HuH-7.5 (cell line): ENCODE measurements at regions not wholly inside any gene's neighbourhood (a gene's known extent, or its start where the extent isn't known, plus 50 kb on each side); places are given as distances from the start of the nearest gene placed in this dataset.
"Not testable (repeated sequence)": the region's sequence is repeated elsewhere in the genome, so short reads cannot be mapped to it uniquely, and the experiment has no call there.

Experiments
- DNase-seq: peaks from one replicate; pipeline ENCODE4 v3.0.0; 2011; ENCODE audit warnings: low spot score

- no peak for DNase-seq
Observed at GRCh38 chr5:63205976-63206375, 627.4 kb downstream of the LRRC70 start.

DNA sequence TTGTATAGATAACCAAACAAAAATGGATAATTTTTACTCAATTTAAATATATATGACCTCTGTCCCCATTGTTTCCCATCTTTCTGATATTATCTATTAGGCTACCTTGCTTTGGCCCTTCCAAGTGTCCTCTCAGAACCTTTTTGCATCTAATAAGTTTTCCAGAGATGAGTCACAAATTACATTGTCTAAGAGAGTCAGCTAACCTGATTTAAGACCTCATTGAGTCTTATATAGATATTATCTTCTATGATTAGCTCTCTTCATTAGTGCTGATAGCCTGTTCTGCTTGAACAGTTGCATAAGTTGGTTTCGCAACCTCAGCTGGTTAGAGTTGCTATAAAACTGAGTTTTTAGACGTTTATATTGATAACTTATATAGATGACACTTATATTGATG is 623.1 kb downstream of the LRRC70 start:
- no peak for DNase-seq

DNA sequence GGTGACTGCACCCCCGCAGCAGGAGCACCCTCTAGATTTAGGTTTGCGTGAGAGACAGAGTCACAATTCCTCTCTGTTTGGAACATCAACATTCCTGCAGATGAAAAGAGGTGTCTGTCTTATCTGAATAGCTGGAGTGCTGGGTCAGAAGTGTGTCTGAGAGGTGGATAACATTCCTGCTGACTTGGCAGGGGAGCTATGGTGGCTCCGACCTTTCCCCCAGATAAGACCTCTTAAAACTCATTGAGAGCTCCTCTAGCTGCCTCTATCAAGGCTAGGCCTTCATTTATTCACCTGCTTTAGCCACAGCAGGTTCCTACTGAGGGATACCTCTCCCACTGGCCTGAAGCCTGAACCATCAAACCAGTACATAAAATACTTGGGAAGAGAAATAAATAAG is 615.5 kb downstream of the LRRC70 start:
- DNase-seq: no peak

- DNase-seq: not testable (repeated sequence)
Observed at GRCh38 chr5:63180190-63180589, 601.6 kb downstream of the LRRC70 start.

DNA sequence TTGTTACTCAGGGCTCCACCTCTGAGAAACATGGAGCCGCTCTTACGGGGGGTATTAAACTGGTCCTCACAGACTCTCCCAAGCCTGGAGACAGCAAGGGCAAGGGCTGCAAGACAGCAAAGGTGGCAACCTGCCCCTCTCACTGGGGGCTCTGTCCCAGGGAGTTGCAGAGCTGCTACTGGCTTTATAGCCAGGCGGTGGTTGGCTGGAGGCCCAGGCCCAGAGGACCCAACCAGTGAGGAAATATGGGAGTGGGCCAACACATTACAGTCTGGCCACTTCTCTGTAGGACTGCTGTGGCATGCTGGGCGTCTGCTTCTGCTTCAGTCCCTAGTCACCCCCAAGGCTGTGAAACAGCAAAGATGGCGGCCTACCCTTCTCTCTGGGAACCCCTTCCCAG is 597.2 kb downstream of the LRRC70 start:
- no peak for DNase-seq

DNA sequence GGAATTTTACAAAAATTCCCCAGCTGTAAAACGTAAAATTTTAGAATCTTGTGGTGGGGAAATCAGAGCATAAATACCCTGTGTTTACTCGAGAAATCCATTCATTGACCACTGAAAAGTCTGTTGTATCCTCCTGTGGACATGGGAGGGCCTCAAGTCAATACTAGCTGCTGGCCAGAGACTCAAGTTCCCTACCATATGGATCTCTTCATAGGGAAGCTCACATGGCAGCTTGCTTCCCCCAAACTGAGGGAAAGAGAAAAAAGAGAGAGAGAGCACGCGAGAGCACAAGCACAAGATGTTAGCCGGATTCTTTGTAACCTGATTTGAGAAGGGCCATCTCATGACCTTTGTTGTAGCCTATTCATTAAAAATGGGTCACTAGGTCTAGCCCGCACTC is 591.9 kb downstream of the LRRC70 start:
- DNase-seq: no peak

DNA sequence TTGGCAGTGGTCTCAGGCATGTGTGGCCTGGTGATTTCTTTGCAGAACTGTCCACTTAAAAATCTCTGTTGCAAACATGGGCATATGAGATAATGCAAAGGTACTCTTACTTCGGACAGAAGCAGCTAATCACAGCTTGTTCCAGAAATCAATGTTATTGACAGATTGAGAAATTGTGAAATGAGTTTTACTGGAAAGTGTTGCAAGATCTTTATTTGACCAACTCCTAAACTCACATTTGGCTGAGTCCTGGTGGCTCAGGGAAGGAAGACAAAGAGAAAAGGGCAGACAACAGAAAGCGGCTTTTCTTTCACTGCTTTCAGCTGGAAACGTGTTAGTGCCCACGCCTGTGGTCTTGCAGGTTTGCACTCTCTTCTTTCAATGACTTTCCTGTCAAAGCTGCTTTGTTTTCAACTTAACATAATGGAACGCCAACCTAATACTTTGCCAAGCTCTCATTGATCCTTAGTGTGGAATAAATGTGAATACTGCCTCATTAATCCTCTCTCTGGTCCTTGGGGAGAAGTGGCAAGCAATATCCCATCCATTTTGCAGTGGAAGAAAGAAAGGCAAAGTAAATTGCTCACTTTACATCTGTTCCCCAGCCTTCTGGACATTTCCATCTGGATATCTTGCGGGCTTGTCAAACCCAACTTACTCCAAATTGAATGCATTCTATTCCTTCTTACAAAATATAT is 586.4 kb downstream of the LRRC70 start:
- DNase-seq: no peak

- DNase-seq: no peak
Observed at GRCh38 chr5:63164339-63164738, 585.7 kb downstream of the LRRC70 start.

- no peak for DNase-seq
Observed at GRCh38 chr5:63155310-63155631, 576.7 kb downstream of the LRRC70 start.

- DNase-seq: no peak
Observed at GRCh38 chr5:63154476-63155309, 576.1 kb downstream of the LRRC70 start.

DNA sequence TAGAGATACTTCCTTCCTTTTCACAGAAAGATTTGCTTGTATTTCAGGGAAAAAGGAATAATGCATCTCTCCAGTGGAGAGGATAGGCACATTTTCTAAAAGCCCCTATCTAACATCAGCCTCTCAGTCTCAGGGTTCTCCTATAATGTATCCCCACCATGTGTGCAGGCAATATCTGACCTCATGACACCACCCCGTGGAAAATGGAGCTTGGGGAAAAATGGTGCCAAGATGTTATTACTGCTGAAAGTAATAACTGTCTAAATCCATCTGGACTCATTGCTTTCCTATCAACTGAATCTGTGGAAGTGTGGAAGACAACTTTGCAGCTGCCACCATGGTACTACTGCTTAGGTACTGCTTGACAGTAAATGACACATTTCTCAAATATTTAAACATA is 574.3 kb downstream of the LRRC70 start:
- no peak for DNase-seq

DNA sequence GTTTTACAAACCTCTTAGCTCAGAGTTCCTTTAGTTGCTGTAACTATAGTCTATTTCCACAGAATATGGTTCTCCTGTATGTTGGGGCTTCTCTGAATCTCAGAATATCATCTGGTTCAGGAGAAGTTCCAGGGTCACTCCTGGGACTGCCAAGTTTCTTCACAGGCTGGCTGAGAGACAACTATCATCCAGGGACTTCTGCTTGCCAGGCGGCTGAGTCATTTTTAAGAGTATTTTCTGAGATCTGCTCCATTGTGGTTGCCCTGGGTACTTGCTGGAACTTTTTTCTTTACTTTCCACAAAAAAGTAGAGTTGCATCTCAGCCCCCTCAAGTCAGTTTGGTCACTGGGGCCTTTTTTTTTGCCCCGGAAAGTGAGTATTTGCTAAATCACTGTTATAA is 566.5 kb downstream of the LRRC70 start:
- no peak for DNase-seq

- DNase-seq: no peak
Observed at GRCh38 chr5:63141591-63141990, 563.0 kb downstream of the LRRC70 start.

DNA sequence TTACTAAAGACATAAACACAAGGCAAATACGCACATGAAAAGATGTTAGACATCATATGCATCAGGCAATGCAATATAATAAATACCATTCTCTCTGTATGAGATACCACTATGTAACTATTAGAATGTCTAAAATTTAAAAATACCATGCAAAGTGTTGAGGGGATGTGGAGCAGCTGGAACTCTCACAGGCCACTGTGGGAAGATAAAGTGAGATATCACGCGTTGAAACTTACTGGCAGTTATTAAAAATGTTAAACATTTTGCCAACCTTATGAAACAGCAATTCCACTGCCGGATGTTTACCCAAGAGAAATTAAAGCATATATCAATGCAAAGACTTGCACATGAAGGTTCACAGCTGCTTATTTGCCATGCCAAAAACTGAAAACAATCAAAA is 556.7 kb downstream of the LRRC70 start:
- DNase-seq: no peak

GRCh38 chr5:63131626-63132285 is 553.1 kb downstream of the LRRC70 start:
- DNase-seq: no peak

GRCh38 chr5:63128761-63129160 is 550.1 kb downstream of the LRRC70 start:
- no peak for DNase-seq

- no peak for DNase-seq
Observed at GRCh38 chr5:63128018-63128417, 549.4 kb downstream of the LRRC70 start.

DNA sequence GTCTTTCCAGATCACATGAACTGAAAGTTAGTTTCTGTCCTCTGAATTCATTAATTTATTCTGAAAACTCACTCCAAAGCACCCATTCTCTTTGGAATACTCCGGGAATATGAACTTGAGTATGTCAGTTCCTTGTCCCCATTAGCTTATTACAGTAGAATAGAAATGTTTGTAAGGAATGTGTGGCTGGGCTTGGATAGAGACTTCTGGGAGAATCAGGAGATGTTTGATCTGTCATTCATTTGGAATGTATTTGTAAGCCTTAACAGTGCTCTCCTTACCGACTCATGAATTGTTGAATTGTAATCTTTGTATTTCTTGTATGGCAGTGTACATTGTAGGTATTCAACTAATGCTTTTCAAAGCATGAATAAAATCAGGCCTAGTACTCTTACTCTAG is 548.4 kb downstream of the LRRC70 start:
- no peak for DNase-seq

GRCh38 chr5:63125862-63126261 is 547.2 kb downstream of the LRRC70 start:
- DNase-seq: peak; percentile 10

GRCh38 chr5:63125392-63125791 is 546.8 kb downstream of the LRRC70 start:
- DNase-seq: no peak

GRCh38 chr5:63124266-63124665 is 545.6 kb downstream of the LRRC70 start:
- no peak for DNase-seq

DNA sequence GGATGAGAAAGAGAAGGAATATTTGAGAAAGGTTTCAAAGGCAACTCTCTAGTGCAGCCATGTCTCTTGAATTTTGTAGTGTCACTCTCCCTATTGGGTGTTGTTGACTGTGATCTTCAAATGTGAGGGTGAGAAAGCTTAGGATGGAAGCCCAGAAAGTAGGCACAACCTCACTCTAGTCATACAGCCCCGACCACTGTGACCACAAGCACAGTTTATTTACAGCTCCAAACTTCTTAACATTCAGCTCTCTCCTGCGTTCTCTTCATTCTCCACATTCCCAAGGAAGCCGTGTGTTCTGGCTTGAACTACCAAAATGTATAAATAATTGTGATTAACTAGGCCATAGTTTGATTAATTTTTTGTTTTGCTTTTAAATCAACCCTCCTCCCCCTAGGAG is 542.9 kb downstream of the LRRC70 start:
- no peak for DNase-seq

DNA sequence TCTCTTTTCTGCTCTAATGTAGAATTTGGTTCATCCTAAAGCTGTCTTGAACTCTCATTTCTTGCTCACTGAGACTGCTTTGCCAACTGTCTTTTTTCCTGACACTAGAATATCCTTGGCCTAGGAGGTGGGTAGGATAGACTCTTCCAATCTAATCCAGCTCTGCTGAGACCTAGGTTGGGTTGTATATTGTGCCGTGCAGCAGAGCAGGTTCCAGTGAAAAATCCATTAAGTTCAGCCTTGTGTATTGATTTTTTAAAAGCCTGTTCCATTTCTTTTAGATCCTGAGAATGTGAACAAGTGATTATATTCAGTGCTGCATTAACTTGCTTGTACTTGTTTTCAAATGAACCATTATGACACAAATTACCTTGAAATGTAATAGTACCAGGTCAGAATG is 539.6 kb downstream of the LRRC70 start:
- DNase-seq: no peak
